ENCODE measurements at regions not wholly inside any gene's neighbourhood (a gene's known extent, or its start where the extent isn't known, plus 50 kb on each side); places are given as distances from the start of the nearest gene placed in this dataset.
A peak's percentile ranks its signal among the peaks of the same experiment; 100 is the strongest.
"Not testable (repeated sequence)": the region's sequence is repeated elsewhere in the genome, so short reads cannot be mapped to it uniquely, and the experiment has no call there.

GRCh38 chr1:182259229-182259872, 132.2 kb downstream of the GLUL start:
- no peak for DNase-seq

GRCh38 chr1:182257369-182258063, 134.1 kb downstream of the GLUL start:
- DNase-seq, result no peak

- DNase-seq, result no peak
Observed at GRCh38 chr1:182256931-182257330, 134.7 kb downstream of the GLUL start.

- DNase-seq, result no peak
Observed at GRCh38 chr1:182255494-182255893, 136.1 kb downstream of the GLUL start.

- DNase-seq, result no peak
Observed at GRCh38 chr1:182253319-182253860, 138.2 kb downstream of the GLUL start.

- no peak for DNase-seq
Observed at GRCh38 chr1:182251561-182251960, 140.0 kb downstream of the GLUL start.

GRCh38 chr1:182249201-182249676, 142.4 kb downstream of the GLUL start:
- DNase-seq, result no peak

- DNase-seq, result no peak
Observed at GRCh38 chr1:182248721-182249120, 142.9 kb downstream of the GLUL start.

- not testable (repeated sequence) for DNase-seq
Observed at GRCh38 chr1:182247813-182248212, 143.8 kb downstream of the GLUL start.

GRCh38 chr1:182246783-182247182, 144.8 kb downstream of the GLUL start:
- no peak for DNase-seq

GRCh38 chr1:182245040-182245439, 146.6 kb downstream of the GLUL start:
- DNase-seq, result no peak

- DNase-seq, result no peak
Observed at GRCh38 chr1:182244451-182244850, 147.1 kb downstream of the GLUL start.

- DNase-seq, result no peak
Observed at GRCh38 chr1:182242641-182243040, 148.9 kb downstream of the GLUL start.

- DNase-seq, result no peak
Observed at GRCh38 chr1:182240085-182240484, 151.5 kb downstream of the GLUL start.

- no peak for DNase-seq
Observed at GRCh38 chr1:182238421-182238820, 153.2 kb downstream of the GLUL start.

GRCh38 chr1:182237329-182237728, 154.3 kb downstream of the GLUL start:
- DNase-seq, result no peak

- no peak for DNase-seq
Observed at GRCh38 chr1:182236651-182237077, 154.9 kb downstream of the GLUL start.

GRCh38 chr1:182235952-182236650, 155.5 kb downstream of the GLUL start:
- peak; percentile 65 for DNase-seq

GRCh38 chr1:182235604-182235951, 156.0 kb downstream of the GLUL start:
- DNase-seq, result no peak

- DNase-seq, result peak; percentile 93
Observed at GRCh38 chr1:182229921-182230491, 161.6 kb downstream of the GLUL start.

- DNase-seq, result no peak
Observed at GRCh38 chr1:182229451-182229850, 162.1 kb downstream of the GLUL start.

- peak; percentile 57 for DNase-seq
Observed at GRCh38 chr1:182227864-182228547, 163.6 kb downstream of the GLUL start.

- DNase-seq, result no peak
Observed at GRCh38 chr1:182226618-182227017, 165.0 kb downstream of the GLUL start.
